HCT116 (cell line): ENCODE measurements at regions not wholly inside any gene's neighbourhood (a gene's known extent, or its start where the extent isn't known, plus 50 kb on each side); places are given as distances from the start of the nearest gene placed in this dataset.

Experiments
- FOSL1 ChIP-seq: IDR thresholded peaks from 2 replicates; pipeline ENCODE4 v1.6.1; 2012; ENCODE audit warnings: low read depth
- ZNF274 ChIP-seq: fragments of 200-500 bp; sonication (Bioruptor generic); IDR thresholded peaks from 2 replicates; pipeline ENCODE4 v1.6.1; 2014; ENCODE audit warnings: mild to moderate bottlenecking, low read depth, low read length, inconsistent platforms
- TF ChIP-seq, protein P1 (sequence below): IDR thresholded peaks from 2 replicates; pipeline ENCODE4 v1.6.1; 2012
- TF ChIP-seq, protein P2 (sequence below), 3 experiments: fragments of 200-600 bp in 1 of 3; sonication (generic) in 1 of 3; IDR thresholded peaks in 2 of 3; conservative IDR thresholded peaks in 1 of 3; 2 replicates each; pipeline ENCODE4 v1.5.1; 2012 to 2017; ENCODE audit warnings: low read depth in 2 of 3, low read length in 2 of 3, antibody characterized with exemption in 1 of 3, borderline replicate concordance in 1 of 3, control low read depth in 1 of 3, mild to moderate bottlenecking in 1 of 3, mixed read lengths in 1 of 3, mixed run types in 1 of 3, moderate library complexity in 1 of 3; ENCODE audit not compliant: insufficient read depth in 1 of 3

DNA sequence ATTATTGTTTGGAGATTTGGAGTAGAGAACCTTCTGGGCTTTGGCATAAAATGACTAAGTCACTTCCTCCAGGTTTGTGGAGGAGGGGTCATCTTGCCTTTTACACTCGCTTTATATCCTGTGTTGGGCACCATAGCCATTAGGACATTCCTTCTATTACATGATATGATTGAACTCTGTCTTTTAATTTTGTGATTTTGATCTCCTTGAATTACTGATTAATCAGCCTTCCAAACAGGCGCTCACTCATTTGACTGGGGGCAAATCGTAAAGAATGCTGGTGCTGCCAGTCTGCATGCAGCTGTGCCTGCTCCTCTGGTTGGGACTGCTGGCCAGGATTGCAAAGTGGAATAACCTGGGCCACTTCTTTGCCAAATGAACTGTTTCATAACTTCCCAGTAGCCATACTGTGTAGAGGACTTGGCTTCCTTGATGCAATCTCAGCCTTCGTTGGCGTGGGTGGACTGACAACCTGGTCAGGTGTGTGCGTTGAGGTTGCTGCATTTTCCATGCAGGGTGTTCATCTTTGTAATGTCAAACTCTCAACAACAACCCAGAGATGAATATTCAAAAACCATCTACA, 65.9 kb upstream of the RAB11FIP2 start:
- TF ChIP-seq, protein P1, sequence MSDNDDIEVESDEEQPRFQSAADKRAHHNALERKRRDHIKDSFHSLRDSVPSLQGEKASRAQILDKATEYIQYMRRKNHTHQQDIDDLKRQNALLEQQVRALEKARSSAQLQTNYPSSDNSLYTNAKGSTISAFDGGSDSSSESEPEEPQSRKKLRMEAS: no peak
- TF ChIP-seq, protein P2, sequence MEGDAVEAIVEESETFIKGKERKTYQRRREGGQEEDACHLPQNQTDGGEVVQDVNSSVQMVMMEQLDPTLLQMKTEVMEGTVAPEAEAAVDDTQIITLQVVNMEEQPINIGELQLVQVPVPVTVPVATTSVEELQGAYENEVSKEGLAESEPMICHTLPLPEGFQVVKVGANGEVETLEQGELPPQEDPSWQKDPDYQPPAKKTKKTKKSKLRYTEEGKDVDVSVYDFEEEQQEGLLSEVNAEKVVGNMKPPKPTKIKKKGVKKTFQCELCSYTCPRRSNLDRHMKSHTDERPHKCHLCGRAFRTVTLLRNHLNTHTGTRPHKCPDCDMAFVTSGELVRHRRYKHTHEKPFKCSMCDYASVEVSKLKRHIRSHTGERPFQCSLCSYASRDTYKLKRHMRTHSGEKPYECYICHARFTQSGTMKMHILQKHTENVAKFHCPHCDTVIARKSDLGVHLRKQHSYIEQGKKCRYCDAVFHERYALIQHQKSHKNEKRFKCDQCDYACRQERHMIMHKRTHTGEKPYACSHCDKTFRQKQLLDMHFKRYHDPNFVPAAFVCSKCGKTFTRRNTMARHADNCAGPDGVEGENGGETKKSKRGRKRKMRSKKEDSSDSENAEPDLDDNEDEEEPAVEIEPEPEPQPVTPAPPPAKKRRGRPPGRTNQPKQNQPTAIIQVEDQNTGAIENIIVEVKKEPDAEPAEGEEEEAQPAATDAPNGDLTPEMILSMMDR (IDR thresholded peaks at IDR 0.05 in 2 of 3, conservative IDR thresholded peaks at IDR 0.05 in 1 of 3; ENCODE audit: borderline replicate concordance in 1 of 3, insufficient read depth in 1 of 3, low read depth in 2 of 3, low read length in 2 of 3): no peak
- no peak for TF ChIP-seq FOSL1
- no peak for TF ChIP-seq ZNF274
